ENCODE measurements at regions not wholly inside any gene's neighbourhood (a gene's known extent, or its start where the extent isn't known, plus 50 kb on each side); places are given as distances from the start of the nearest gene placed in this dataset.

DNA sequence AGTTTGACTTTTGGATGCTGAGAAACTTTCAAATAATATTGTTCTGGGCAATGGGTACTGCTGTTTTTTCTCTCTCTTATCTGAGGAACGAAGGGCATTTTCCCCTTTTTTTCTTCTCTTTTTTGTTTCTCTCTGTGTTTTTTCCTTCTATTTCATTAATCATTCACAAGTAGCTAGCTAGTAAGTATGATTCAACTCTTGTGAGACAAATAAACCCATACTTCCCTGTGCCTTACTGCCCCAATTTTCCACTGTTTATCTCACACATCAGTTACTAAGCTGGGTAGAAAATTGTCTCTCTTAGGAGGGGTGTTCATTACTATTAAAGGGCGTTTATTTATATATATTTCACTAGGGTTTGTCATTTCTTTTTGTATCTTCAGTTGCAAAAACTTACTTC is 437.6 kb downstream of the RERGL start:
- H3K36me3 ChIP-seq (ENCODE audit: insufficient read depth, low read length): no peaks in the 10 kb centered on the region
- H3K4me1 ChIP-seq (ENCODE audit: insufficient read depth, low read length, poor library complexity, severe bottlenecking): no peaks in the 10 kb centered on the region
- no peaks in the 10 kb centered on the region for H3K27me3 ChIP-seq (ENCODE audit: insufficient read depth, low read length, poor library complexity, severe bottlenecking)
- TF ChIP-seq, protein P1, sequence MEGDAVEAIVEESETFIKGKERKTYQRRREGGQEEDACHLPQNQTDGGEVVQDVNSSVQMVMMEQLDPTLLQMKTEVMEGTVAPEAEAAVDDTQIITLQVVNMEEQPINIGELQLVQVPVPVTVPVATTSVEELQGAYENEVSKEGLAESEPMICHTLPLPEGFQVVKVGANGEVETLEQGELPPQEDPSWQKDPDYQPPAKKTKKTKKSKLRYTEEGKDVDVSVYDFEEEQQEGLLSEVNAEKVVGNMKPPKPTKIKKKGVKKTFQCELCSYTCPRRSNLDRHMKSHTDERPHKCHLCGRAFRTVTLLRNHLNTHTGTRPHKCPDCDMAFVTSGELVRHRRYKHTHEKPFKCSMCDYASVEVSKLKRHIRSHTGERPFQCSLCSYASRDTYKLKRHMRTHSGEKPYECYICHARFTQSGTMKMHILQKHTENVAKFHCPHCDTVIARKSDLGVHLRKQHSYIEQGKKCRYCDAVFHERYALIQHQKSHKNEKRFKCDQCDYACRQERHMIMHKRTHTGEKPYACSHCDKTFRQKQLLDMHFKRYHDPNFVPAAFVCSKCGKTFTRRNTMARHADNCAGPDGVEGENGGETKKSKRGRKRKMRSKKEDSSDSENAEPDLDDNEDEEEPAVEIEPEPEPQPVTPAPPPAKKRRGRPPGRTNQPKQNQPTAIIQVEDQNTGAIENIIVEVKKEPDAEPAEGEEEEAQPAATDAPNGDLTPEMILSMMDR (conservative IDR thresholded peaks at IDR 0.05; ENCODE audit: low read length): no peak
- TF ChIP-seq EZH2phosphoT487 (IDR thresholded peaks at IDR 0.05; ENCODE audit: borderline replicate concordance): no peak
- H4K20me1 ChIP-seq (ENCODE audit: insufficient read depth, low read length, poor library complexity, severe bottlenecking): no peaks in the 10 kb centered on the region
- H3K9ac ChIP-seq (ENCODE audit: low read depth, low read length, poor library complexity, severe bottlenecking): no peak overlapping the region
- H3K4me2 ChIP-seq (ENCODE audit: low read depth, low read length, poor library complexity, severe bottlenecking): no peak overlapping the region
- no peaks in the 10 kb centered on the region for H3K9me2 ChIP-seq (replicated peaks; ENCODE audit: low read depth, low read length)
- H2AFZ ChIP-seq (ENCODE audit: low read length): no peak overlapping the region
- no peaks in the 10 kb centered on the region for H3K9me3 ChIP-seq (ENCODE audit: insufficient read depth, low read depth, low read length)
- H3K4me3 ChIP-seq (ENCODE audit: low read length, poor library complexity, severe bottlenecking): no peak overlapping the region
- no peaks in the 10 kb centered on the region for H3F3A ChIP-seq (ENCODE audit: low read depth)
- H3K79me2 ChIP-seq (ENCODE audit: insufficient read depth, low read length): no peaks in the 10 kb centered on the region

DNA sequence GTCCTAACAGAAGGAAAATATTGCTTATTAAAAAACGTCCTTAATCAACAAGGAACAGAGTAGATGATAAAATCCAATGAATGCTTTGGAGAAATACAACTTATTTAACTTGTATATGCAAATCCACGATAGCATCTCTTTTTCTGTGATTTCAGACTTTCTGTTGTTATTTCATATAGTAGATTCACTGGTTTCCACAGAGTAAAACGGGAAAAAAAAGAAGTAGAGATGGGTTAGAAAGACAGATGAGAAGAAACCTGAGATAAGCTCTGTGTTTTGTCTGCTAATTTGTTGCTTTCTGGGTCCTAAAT is 447.7 kb downstream of the RERGL start:
- H3K27me3 ChIP-seq (ENCODE audit: insufficient read depth, low read length, poor library complexity, severe bottlenecking): no peaks in the 10 kb centered on the region
- no peaks in the 10 kb centered on the region for H3K79me2 ChIP-seq (ENCODE audit: insufficient read depth, low read length)
- TF ChIP-seq, protein P1 (conservative IDR thresholded peaks at IDR 0.05; ENCODE audit: low read length): 0 out of 2 replicates have a peak, but pooled peaks have one; percentile 7
- TF ChIP-seq EZH2phosphoT487 (IDR thresholded peaks at IDR 0.05; ENCODE audit: borderline replicate concordance): no peak
- peak overlapping the region; percentile 58 for H3K4me2 ChIP-seq (ENCODE audit: low read depth, low read length, poor library complexity, severe bottlenecking)
- H3K4me1 ChIP-seq (ENCODE audit: insufficient read depth, low read length, poor library complexity, severe bottlenecking): no peaks in the 10 kb centered on the region
- H4K20me1 ChIP-seq (ENCODE audit: insufficient read depth, low read length, poor library complexity, severe bottlenecking): no peaks in the 10 kb centered on the region
- H3K36me3 ChIP-seq (ENCODE audit: insufficient read depth, low read length): no peaks in the 10 kb centered on the region
- H3K9ac ChIP-seq (ENCODE audit: low read depth, low read length, poor library complexity, severe bottlenecking): no peak overlapping the region
- H3K4me3 ChIP-seq (ENCODE audit: low read length, poor library complexity, severe bottlenecking): no peak overlapping the region
- H2AFZ ChIP-seq (ENCODE audit: low read length): peak overlapping the region; percentile 72; the same call in 1 of the 2 replicates
- no peaks in the 10 kb centered on the region for H3F3A ChIP-seq (ENCODE audit: low read depth)
- no peaks in the 10 kb centered on the region for H3K9me3 ChIP-seq (ENCODE audit: insufficient read depth, low read depth, low read length)
- no peaks in the 10 kb centered on the region for H3K9me2 ChIP-seq (replicated peaks; ENCODE audit: low read depth, low read length)

DNA sequence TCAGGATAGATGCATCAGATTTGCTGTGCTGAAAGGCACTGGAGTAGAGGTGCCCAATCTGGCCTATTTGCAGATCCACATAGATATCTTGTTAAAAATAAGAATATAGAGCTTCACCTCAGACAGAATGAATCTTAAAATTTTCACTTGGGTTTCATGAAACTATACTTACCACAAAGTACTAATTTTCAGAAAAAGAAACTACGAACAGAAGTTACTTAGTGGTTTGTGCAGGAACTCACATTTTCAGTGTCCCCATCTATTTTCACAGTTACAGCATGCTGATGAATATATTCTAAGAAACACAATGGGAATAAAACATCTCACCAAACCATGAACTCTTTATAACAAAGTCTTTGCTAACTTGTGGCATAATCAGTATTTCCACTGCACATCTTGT is 449.4 kb downstream of the RERGL start:
- Histone ChIP-seq H3K79me2 (ENCODE audit: insufficient read depth, low read length) (no peaks in the 10 kb centered on the region), H3K9ac (ENCODE audit: low read depth, low read length, poor library complexity, severe bottlenecking) (no peak overlapping the region), H3F3A (ENCODE audit: low read depth) (no peaks in the 10 kb centered on the region), H3K9me3 (ENCODE audit: insufficient read depth, low read depth, low read length) (no peaks in the 10 kb centered on the region), H3K4me2 (ENCODE audit: low read depth, low read length, poor library complexity, severe bottlenecking) (no peak overlapping the region), H3K4me1 (ENCODE audit: insufficient read depth, low read length, poor library complexity, severe bottlenecking) (no peaks in the 10 kb centered on the region), H3K36me3 (ENCODE audit: insufficient read depth, low read length) (no peaks in the 10 kb centered on the region), H4K20me1 (ENCODE audit: insufficient read depth, low read length, poor library complexity, severe bottlenecking) (no peaks in the 10 kb centered on the region), H3K9me2 (replicated peaks; ENCODE audit: low read depth, low read length) (no peaks in the 10 kb centered on the region), H3K27me3 (ENCODE audit: insufficient read depth, low read length, poor library complexity, severe bottlenecking) (no peaks in the 10 kb centered on the region), H2AFZ (ENCODE audit: low read length) (no peak overlapping the region), H3K4me3 (ENCODE audit: low read length, poor library complexity, severe bottlenecking) (no peak overlapping the region)
- TF ChIP-seq EZH2phosphoT487 (IDR thresholded peaks at IDR 0.05; ENCODE audit: borderline replicate concordance): no peak
- TF ChIP-seq, protein P1 (conservative IDR thresholded peaks at IDR 0.05; ENCODE audit: low read length): no peak
